ENCODE measurements at regions not wholly inside any gene's neighbourhood (a gene's known extent, or its start where the extent isn't known, plus 50 kb on each side); places are given as distances from the start of the nearest gene placed in this dataset.

GRCh38 chr2:6482256-6482655, 383.5 kb downstream of the CMPK2 start:
- no peak for TF ChIP-seq POLR2AphosphoS5 (IDR thresholded peaks at IDR 0.05; ENCODE audit: low read depth, low read length)
- no peak for TF ChIP-seq POLR2A (IDR thresholded peaks at IDR 0.05; ENCODE audit: borderline replicate concordance, extremely low read depth, insufficient read depth, insufficient read length)
- TF ChIP-seq CTCF (IDR thresholded peaks at IDR 0.05 in 2 of 3, conservative IDR thresholded peaks at IDR 0.05 in 1 of 3; ENCODE audit: borderline replicate concordance in 1 of 3, insufficient read depth in 1 of 3, low read depth in 2 of 3, low read length in 2 of 3), result no peak
- TF ChIP-seq RAD21 (IDR thresholded peaks at IDR 0.05; ENCODE audit: low read depth), result no peak

All from HCT116 (cell line).